GM18858 (cell line): ENCODE measurements at regions not wholly inside any gene's neighbourhood (a gene's known extent, or its start where the extent isn't known, plus 50 kb on each side); places are given as distances from the start of the nearest gene placed in this dataset.
A peak's percentile ranks its signal among the peaks of the same experiment; 100 is the strongest.
"Not testable (repeated sequence)": the region's sequence is repeated elsewhere in the genome, so short reads cannot be mapped to it uniquely, and the experiment has no call there.

Source experiments
- ATAC-seq: cut with Tn5 transposase; IDR thresholded peaks from one replicate; pipeline ENCODE4 v1.9.1; 2021; ENCODE audit not compliant: unreplicated experiment

GRCh38 chr6:131490441-131490840, 82.6 kb upstream of the ARG1 start:
- ATAC-seq: no peak

- no peak for ATAC-seq
Observed at GRCh38 chr6:131492932-131493573, 80.0 kb upstream of the ARG1 start.

GRCh38 chr6:131504387-131504786, 68.6 kb upstream of the ARG1 start:
- not testable (repeated sequence) for ATAC-seq

- no peak for ATAC-seq
Observed at GRCh38 chr6:131510094-131510493, 62.9 kb upstream of the ARG1 start.

GRCh38 chr6:131510591-131510990, 62.4 kb upstream of the ARG1 start:
- no peak for ATAC-seq

- peak; percentile 96 for ATAC-seq
Observed at GRCh38 chr6:131519670-131520436, 53.2 kb upstream of the ARG1 start.
